DMS153 treated with DMSO at 0.1 percent for 48 hours (cell line): ENCODE measurements at regions not wholly inside any gene's neighbourhood (a gene's known extent, or its start where the extent isn't known, plus 50 kb on each side); places are given as distances from the start of the nearest gene placed in this dataset.
A peak's percentile ranks its signal among the peaks of the same experiment; 100 is the strongest.
"Not testable (repeated sequence)": the region's sequence is repeated elsewhere in the genome, so short reads cannot be mapped to it uniquely, and the experiment has no call there.

Source experiments
- DNase-seq: peaks from one replicate; lab custom pipeline; 2025; ENCODE audit not compliant: unreplicated experiment; lab: John Stamatoyannopoulos, UW

DNA sequence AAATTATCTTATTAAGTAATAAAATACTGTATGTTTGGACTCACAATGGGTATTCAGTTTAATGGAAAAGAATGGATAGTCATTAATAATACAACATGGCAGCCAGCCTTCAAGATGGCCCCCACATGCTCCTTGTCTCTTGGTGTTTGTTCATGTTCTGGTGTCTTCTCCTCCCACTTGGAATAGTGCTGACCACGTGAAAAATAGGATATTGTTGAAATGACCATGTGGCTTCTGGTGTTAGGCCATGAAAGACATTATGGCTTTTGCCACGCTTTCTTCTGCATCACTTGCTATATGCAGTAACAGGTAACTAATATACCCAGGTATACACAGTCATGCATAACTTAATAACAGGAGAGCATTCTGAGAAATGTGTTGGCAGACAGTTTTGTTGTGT is 341.0 kb downstream of the KCNJ2 start:
- no peak for DNase-seq

DNA sequence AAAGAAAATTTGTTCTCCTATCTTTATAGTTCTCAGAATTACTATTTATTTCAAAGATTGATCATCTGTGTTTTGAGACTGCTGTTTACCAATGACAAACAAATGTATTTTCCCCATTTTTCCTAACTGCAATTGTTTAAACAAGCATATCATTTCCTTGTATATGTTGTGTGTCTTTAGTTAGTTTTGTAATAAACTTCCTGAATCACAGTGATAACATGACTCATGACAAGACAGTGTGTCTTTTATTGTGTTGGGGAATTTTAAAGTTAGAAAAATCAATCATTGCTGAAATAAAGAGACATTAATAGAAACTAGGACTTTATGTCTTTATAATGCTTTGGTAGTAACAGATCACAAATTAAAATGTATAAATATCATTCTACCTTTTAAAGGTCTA is 348.5 kb downstream of the KCNJ2 start:
- no peak for DNase-seq

DNA sequence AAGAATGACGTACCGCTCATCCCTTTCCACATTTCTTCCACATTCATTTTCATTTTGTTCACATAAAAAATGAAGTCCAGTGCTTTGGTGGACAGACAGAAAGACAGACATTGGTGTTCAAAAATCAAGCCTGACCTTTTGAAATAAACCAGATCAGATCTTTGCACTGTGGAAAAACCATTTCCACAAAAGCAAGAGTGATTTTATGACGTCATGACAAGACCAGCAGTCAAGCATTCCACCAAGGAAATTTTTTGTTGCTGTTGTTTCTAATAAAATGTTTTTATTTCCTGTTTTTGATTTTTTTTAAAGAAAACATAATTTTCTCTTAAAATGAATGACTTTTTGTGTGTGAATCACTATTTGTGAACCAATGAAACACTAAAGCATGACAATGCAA is 350.0 kb downstream of the KCNJ2 start:
- no peak for DNase-seq

DNA sequence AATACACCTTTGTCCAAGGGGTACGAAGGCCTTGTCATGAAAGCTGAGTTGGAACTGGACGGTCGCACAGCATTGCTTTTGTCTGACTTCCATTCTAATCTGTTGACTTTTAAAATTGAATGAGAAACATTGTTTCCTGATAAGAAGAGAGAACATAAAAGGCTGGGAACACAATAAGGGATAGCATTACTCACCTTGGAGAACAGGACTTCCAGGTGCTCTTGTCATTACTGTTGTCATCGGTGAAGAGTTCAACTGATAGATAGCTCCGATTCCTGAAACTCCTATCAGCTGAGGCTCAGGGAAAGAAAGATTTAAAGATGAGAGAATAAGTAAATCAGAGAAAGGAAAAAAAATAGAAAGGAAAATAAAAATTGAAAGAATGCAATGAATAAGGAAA is 351.1 kb downstream of the KCNJ2 start:
- peak; percentile 31 for DNase-seq

DNA sequence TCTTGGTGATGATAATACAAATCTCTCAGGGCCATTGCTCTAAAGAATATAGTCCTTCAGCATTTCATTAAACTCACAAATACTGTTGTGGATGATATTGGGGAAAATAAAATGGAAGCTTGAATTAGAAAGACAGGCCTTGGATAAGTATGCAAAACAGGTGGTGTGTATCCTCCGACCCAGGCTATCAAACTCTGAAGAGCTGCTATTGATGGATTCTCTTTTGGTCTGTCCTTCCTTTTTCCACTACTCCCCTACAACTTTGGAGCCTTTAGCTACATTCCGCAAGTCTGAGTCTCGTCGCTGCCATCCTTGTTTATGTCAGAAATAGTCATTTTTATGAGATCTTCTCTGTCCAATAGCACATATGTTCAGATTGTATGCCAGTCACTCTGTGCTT is 351.6 kb downstream of the KCNJ2 start:
- no peak for DNase-seq

DNA sequence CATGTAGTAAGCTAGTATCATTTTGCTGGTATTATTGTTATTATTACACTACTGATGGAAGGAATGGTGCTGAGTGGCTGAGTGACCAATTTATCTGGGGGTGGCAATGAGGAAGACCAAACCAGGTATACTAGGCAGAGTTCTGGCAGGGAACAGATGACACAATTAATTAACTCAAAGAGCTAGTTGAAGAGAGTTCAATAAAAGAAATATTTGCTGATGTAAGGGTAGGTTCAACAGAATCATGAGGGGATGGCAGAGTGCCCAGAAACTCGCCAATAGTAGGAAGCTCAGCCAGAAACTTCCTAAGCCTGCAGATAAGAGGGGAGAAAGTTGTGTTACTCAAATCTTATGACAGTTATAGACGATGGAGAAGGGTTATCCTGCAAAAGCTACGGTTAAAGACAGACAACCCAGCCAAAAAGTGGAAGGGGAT is 352.5 kb downstream of the KCNJ2 start:
- peak; percentile 67 for DNase-seq

DNA sequence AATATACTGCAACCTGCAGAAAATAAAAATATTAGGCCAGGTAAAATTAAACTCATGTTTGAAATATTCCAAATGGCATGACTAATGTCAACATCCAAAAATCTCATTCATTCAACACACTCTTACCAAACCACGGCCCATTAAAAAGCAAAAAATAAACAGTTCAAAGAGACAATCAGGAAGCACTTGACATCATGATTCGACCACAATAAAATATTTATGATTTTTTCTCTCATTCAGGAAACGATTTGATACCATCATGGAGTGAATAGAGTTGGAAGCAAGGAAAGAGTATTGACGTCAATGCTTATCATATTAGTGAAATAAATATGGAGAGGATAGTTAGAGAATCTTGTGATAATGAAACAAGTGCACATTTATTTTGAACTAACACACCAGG is 354.1 kb downstream of the KCNJ2 start:
- peak; percentile 46 for DNase-seq

DNA sequence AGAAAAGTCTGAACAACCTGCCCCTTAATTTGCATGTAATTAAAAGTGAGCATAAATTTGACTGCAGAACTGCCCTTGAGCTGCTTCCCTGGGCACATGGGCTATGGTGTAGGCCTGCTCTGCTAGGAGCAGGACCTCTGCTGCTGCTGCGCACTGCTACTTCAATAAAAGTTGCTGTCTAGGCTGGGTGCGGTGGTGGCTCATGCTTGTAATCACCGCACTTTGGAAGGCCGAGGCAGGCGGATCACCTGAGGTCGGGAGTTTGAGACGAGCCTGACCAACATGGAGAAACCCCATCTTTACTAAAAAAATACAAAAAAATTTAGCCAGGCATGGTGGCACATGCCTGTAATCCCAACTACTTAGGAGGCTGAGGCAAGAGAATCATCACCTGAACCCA is 355.7 kb downstream of the KCNJ2 start:
- not testable (repeated sequence) for DNase-seq

DNA sequence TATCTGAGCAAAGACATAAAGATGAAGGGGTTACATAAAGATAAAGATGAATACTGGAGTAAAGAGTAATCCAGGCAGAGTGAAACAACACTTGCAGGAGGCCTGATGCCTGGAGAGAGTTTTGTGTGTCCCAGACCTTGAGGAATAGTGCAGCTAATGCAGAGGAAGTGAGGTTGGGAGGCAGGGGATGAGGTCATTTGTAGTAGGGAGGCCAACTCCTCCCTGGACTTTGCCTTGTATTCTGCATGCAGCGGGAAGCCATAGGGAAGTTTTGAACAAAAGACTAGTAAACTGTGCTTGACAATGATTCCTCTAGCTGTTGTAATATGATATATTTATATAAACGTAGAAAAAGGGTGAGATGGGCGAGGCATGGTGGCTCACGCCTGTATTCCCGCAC is 356.6 kb downstream of the KCNJ2 start:
- no peak for DNase-seq

DNA sequence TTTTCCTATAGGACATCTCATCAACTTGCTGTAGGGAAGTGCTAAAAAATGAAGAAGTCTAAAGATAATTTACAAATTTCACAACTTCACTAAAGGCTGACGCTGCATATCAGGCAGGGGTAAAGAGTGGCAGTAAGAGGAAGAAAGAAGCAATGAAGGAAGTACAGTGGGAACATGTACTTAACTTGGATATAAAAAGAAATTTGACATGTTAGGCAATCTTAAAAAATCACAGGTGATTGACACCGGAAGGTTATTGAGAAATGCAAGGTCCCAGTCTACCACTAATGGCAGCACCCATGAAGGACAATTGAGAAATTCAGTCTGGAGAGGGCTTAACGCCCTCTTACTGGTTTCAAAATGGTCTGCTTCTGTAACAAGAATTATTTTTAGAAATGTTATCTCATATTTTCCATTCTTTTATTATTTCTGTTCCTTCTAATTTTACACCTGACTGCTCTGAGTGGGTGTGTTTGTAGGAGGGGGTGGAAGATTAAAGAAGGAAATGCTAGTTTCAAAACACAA is 358.1 kb downstream of the KCNJ2 start:
- no peak for DNase-seq

DNA sequence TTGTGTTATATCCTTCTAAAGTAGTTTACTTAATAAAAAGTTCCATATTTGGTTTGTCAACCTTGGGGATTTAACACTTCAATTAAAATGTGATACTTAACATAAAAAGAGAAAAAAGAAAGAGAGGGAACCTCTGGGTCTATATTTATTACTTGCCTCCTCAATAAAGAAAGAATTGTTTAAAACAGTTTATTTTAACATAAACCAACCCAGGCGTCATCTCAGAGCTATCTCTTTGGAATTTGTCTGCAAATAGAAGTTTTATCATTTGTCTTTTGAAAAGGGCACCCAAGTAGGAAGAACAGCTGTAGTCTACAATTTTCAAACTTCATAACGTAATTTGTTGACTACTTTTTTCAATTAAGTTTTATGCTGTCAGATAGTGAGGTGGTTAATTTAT is 364.1 kb downstream of the KCNJ2 start:
- no peak for DNase-seq

DNA sequence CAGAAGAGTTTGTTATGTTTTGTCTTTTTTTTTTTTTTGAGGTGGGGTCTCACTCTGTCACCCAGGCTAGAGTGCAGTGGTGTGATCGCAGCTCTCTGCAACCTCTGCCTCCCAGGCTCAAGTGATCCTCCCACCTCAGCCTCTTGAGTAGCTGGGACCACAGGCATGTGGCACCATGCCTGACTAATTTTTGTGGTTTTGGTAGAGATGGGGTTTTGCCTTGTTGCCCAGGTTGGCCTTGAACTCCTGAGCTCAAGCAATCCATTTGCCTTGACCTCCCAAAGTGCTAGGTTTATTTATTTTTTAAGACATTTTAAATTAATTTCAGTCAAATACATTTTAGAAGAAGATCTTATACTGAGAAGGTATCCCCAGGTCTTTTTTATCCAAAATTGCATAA is 366.7 kb downstream of the KCNJ2 start:
- no peak for DNase-seq

DNA sequence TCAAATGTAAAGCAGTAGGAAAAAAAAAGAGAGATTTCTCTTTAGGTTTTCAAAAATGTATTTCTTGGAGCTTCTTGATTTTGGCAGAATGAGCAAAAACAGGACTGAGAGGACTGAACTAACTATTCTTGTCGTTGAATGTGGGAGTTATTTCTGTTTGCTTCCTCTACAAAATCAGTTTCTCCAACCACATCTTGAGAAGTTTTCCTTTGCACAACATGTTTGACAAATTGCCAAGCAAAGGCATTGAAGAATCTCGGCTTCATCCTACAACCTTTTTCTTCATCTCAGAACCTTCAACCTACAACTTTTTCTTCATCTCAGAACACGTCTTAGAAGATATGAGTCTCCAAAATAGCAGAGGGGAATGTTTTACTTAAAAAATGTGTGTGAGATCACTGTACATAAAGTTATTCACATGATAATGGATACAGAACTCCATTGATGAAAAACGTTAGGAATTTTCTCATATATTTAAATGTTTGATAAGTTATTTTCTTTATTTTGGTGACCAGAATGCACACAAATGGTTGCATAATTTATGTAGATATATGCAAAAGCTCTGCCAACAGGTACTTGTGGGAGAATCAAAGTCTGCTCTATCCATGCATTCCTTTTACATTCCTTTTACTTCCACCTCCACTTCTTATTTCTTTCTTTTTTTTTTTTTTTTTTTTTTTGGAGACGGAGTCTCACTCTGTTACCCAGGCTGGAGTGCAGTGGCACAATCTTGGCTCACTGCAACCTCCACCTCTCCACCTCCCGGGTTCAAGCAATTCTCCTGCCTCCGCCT is 370.0 kb downstream of the KCNJ2 start:
- DNase-seq, result no peak

DNA sequence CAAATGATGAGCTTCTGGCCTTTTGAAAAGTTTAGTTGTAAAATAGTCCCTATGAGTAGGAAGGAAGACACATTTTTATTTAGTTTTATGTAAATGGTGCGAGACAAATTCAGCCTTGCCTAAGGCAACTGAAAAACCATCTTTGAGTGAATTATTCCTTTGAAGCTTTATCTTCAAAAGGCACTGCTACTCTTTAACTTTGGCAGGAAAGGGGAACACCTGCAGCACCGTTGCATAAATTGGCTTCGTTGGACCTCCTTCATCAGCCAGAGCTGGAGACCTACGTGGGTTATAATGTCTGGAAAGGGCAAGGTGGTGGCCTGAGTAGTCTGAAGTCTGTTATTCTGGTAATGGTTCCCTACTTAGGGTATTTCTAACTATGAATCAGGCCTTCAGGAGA is 373.5 kb downstream of the KCNJ2 start:
- DNase-seq, result no peak

DNA sequence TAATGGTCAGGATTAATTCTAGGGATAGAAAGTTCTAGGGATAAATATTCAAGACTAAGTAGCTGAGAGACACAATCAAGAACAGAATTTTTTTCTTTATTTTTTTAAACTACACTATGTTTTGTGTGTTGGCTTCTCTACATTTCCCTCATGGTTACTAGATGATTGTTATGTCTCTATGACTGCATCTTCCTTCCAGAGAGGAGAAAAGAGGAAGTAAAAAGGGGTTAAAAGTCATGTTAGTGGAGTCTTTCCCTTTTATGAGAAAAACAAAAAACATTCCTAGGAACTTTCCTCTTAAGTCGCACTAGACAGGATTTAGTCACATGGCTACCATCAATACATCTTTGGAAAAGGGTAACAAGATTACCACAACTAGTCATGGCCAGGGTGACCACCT is 375.0 kb downstream of the KCNJ2 start:
- DNase-seq, result no peak

DNA sequence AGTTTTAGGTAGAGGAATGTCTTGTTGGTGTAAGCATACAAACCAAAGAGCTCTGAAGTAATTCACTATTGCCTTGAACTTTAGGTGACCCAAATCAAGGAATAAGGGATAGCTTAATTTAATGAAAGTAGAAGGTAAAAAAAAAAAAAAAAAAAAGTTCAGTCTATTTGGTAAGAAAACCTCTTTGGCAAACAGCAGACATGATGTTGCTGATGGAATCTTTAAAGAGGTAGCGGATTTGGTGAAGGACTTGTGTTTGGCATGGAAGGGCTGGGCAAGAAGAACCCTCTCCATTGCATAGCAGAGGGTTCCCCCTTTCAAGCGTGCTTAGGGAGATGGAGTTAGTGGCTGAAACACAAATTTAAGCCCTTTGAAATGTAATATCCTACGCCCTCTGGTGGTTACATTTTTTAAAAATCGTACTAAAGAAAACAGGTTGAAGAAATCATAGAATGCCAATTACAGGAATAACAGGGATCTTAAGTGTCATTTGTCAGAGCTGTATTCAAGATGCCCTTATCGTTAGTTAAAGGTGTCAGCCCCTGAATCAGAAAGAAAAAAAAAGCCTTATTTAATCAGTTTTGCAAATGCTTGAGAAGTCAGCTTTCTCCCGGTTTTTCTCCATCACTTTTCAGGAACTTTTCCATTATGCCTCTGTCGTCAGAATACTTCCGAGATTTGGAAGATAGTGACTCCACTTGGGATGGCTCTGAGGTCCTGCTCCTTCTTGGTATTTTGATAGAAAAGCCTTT is 383.1 kb downstream of the KCNJ2 start:
- DNase-seq, result peak; percentile 37

DNA sequence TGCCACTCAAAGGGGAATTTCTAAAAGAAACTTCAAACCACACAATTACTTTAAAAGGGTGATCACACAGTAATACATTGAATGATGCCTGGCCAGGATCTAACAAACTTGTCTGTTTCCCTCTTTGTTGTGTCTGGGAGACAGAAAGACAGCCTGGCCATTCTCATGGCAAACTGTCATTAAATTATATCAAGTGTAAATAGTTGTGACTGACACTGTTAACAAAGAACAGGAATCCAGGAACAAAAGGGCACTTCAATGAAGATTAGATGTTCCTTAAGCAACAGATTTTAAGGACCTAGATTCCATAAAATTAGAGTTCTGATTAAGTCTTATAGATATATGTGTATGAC is 383.6 kb downstream of the KCNJ2 start:
- no peak for DNase-seq

DNA sequence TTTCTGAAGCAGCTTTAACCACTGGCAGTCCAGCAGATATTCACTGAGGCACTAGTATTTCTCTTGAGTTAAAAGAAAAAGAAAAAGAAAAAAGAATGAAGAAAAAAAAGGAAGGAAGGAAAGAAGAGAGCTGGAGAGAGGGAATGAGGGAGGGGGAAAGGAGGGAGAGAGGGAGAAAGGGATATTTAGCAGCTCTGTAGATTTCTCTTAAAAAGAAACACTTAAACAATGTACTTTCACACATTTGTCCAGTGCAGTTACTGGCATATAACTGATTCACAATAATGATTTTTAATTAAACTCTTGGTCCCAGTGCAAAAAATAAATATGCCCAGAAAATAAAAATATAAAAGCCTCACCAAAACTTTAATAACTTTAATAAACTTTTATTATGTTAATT is 386.4 kb downstream of the KCNJ2 start:
- no peak for DNase-seq

DNA sequence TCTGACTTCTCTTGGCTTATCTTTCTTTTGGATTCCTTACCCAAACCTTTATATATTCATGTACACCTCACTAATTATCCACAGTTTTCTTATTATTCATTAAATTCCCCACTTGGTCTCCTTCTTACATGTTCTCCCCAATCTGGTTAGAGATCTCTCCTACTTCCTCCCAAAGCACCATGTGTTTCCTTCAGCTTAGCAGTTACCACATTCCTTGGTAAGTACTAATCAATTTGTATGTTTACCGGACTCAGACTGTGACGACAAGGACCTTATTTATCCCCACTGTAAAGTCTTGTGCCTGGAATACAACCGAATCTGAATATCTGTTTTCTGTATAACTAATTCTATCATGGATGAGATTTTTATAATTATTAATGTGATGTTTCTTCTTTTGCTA is 389.5 kb downstream of the KCNJ2 start:
- DNase-seq, result no peak

DNA sequence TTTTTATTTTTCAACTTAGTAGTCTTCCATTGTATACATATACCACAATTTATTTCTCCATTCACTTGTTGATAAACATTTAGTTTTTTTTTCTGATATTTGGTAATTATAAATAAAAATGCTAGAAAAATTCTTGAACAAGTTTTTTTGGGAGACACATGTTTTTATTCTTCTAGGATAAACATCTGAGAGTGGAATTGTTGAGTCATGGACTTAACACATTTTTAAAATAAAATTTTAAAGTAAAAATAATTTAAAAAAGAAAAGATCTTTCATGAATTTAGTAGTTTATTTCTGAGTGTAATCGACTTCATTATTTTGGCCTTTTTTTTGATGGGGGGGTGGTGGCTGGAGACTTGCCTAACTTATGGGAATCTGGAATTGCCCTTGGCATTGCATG is 391.1 kb downstream of the KCNJ2 start:
- DNase-seq, result no peak

DNA sequence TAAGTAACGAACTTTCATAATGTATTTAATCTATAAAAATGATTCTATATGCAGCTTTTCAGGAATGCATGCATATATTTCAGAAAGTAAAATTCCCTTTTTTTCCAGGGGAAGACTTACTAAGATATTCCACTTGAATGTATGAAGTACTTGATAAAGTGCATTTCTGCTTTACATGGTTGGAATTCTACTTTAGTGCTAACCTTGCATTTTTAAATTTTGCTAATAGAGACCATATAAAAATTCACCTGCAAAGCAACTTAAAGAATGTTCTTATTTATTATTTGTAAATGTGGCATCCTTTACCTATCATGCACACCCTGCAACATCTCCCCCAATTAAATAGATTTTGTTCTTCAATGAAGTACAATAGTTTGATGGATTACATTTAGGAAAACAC is 392.8 kb downstream of the KCNJ2 start:
- DNase-seq, result no peak

DNA sequence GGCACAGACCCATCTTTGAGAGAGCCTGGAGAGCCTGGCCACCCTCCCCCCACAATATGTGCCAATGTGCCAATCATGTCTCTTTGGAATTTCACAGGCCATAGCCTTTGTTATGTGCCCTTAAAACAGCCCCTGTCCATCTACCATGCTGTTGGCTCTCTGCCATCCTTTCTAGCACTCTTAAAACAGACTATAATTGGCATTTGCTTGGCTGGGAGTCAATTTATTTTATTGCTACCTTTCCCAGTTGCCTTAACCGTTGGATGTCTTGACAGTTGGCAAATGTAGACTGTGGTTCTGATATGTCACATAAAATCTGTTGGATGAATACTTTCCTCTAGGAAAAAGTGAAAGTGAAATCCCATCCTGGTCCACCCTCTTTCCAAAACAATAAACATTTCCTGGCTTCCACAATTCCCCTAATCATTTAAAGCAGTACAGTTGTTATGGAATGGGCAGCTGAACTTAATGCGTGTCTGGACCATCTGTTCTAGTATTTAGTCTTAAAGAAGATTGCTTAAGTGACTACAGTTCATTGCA is 394.0 kb downstream of the KCNJ2 start:
- peak; percentile 98 for DNase-seq
